Left renal cortex interstitium (tissue), 4 donors: ENCODE measurements at regions not wholly inside any gene's neighbourhood (a gene's known extent, or its start where the extent isn't known, plus 50 kb on each side); places are given as distances from the start of the nearest gene placed in this dataset.

Experiments
- DNase-seq, 4 donors: peaks; one replicate each; pipeline ENCODE4 v3.0.0-alpha.2; 2013; ENCODE audit warnings: low read depth in 4 of 4, low spot score in 2 of 4, missing footprints in 1 of 4

DNA sequence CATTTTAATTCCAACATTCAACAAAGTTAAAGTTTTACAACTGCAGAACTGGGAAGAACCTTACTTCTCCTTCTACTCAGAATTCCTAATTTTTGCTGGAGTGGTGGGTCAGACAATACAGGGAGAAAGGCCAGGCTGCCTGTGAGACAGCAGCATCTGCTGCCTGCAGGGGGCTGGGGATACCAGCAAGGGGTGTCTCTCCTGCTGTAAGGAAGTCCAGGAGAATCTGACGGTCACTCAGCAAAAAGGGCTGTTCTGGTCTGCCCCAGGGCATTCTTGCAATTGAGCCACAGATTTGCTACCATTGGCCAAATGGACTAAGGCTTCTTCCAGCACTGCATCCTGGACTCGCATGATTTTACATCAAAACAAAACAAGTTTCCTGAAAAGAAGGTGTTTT lies 426.6 kb upstream of the CDH11 start:
- no peak for DNase-seq

DNA sequence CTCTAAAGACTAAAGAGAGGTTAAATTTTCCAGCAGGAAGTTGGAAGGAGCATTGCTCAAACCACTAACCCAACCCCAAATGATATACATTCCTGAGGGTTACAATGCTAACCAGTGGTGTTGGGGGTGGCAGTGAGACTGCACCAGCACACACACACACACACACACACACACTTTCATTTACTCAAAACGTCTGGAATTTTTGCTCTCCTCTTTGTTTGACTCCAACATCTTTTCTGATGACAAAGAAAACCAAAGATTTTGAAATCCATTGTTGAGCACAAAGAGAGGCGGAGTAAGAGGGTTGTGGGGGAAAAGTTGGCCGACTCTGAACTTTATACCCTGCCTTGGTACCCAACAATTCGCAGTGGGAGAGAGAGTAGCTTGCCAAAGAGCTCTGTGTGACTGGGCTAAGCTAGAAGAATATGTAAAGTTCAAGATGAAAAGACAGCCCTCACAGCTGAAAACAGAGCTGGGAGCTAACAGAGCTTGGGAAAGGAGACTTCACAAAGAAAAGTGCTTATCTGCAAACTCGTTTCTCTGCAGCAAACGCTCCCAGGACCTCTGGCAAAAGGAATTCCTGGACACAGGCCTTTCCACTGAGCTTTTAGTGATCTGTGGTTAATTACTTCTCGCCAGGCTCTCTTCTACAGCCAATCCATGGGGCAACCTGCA lies 426.0 kb upstream of the CDH11 start:
- no peak for DNase-seq

DNA sequence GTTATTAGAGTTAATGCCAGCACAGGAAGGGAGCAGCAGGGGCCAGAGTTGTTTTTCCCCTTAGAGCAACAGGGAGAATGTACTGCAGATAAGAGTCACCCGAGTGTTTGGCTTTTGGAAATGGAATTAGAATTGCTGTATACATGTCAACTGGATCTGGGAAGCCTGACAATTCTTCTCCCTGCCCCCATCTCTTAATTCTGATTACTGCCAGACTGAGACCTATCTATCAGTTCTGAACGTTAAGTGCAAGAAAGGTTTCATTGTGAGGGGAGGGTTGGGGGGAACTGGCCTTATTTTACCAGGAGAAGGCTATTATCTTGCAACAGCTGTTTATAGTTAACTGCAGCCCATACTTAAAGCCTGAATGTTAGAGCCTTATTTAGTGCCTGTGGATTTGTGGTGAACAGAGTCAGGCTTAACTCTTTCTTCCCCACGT lies 424.5 kb upstream of the CDH11 start:
- no peak for DNase-seq

DNA sequence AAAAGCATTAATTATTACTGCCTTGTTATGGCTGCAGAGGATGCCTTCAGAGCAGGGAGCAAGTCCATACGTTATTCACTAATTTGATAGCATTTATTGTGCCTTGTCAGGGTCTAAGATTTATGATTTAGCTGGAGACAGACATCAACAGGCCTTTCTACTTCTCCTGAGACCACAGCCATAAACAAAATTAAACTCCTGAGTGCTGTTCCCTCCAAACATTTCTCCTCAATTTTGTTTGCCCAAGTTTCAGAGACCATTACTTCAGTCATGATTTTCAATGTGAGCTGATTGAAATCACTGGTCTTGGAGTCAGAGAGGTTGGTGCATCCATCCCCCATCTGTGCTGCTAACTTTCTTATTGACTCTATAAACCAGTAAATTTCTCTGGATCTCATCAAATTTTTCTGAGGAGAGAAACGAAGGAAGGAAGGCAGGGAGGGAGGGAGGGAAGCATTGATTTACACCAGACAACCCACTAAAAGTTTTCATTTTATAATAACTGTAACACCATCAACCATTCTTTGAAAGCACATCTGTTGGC lies 423.6 kb upstream of the CDH11 start:
- DNase-seq, result no peak

DNA sequence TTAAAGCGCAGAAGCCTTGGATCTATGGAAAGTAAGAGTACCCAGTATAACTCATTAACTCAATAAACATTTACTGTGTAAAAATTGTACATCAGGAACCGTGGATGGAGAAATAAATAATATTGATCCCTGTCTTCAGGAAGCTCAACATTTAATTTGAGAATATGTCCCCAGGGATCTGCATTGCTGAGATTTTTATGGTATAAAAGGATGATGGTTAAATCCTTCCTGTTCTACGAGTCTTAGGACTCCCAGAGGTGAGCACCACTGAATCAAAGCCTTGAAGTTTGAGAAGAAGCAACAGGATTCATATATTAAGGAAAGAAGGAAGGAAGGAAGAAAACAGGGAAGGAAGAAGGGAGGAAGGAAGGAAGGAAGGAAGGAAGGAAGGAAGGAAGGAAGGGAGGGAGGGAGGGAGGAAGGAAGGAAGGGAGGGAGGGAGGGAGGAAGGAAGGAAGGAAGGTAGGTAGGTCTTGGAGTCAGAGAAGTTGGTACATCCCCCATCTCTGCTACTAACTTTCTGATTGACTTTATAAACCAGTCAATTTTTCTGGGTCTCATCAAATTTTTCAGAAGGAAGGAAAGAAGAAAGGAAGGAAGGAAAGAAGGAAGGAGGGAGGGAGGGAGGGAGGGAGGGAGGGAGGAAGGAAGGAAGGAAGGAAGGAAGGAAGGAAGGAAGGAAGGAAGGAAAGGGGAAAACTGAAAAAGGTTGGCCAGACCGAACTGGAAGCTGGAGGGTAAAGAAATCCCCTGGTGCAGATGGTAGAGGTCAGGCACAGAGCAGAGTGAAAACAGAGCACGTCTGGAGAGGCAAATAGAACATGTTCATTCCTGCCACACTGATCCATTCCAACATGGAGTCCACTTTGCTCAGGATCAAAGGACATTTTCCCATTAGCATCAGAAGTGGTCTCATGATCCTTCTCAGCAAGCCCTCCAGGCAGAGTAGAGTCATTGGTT lies 422.2 kb upstream of the CDH11 start:
- no peak for DNase-seq

DNA sequence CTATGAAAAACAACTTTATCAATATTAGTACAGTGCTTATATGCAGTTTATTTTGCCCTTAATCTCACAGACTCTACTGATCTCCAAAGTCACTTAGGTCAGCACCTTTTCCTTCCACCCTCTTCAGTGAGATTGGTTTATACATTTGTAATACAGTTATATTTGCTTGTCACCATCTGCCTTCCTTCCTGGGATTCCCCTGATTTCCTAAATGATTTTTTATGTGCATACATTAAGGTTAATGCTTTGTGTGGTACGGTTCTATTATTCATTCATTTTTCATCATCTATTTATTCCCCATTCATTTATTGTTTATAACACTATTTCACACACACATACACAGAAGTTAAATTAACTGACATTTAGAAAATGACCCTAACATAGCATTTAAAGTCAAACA lies 419.8 kb upstream of the CDH11 start:
- no peak for DNase-seq

DNA sequence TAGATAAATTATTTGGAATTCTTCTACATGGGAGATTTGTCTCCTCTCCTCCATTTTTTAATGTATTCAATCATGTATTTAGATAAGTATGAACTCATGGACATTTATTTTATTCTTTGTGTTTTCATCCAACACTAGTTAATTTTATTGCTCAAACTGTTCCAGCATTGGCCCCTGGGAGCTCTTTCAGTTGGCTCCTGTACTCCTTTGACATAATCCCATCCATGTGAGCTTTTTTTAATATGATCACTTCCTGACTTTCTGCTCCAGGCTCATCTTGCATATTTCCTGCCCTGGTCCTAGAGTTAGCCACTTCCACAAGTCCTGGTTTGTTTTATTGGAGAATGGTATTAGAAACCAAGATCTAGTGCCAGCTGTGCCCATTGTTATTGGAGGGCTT lies 419.0 kb upstream of the CDH11 start:
- DNase-seq, result no peak

DNA sequence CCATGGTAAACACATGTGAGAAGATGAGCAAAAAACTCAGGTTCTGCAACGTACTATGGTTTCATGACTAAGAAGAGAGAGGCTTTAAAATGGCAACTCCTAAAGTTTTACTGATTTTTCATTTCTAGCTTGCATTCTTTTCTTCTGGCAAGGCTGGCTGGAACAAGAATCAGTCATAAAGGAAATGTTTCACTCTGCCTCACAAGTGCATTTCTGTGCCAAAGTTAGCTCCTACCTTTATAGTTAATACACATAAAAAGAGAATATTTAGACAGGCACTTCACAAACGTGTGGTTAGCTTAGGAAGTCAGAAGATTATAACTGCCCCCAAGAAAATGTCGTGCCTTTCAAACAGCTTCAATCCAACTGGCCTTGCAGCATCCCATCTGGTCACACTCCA lies 417.1 kb upstream of the CDH11 start:
- DNase-seq, result no peak

DNA sequence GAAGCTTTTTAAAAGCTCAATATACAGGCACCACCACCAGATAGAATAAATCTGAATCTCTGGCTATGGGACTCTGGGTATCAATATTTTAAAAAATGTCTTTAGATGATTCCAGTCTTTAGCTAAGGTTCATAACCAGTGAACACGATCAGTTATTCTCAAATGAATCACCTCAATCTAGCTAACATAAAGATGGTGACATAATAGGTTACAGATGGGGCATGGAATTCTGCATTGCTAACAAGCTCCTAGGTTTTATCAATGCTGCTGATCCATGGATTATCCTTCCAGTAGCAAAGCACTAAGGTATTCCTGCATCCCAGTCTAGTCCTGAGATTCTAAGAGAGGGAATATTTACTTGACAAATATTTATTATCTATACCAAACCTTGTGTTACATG lies 415.5 kb upstream of the CDH11 start:
- no peak for DNase-seq

DNA sequence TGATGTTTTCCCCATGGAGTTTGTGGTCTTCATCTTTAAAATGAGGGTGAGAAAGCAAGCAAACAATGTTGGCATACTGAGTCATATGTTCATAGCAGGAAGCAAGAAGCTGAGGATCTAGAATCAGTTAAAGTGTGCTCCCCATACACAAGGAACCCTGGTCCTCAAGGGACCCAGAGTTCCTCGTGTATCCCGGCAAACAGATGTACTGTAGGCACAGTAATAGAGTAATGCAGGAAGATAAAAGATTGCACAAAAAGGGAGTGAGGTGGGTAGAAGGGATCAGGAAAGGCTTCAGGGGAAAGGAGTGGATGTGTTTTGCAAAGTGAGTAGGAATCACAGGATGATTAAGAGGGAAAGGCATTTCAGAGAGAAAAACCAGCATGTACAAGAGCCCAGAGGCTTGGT lies 412.3 kb upstream of the CDH11 start:
- no peak for DNase-seq

DNA sequence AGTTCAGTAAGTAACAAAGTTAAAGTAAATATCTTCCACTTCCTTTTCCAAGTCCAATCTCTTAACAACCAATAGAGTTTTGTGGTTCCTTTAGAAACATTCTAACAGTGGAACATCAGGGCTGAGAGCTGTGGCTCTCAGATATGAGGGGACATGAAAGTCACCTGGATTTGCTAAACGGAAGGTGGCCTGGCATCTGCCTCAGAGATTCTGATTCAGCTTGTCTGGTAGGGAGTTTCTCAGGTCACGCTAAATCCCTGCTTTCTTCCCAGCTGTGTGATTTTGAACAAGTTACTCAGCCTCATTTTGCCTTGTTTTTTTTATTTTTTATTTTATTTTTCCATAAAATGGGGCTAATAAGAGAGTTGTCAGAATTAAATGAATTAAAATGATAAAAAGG lies 411.0 kb upstream of the CDH11 start:
- DNase-seq, result no peak

DNA sequence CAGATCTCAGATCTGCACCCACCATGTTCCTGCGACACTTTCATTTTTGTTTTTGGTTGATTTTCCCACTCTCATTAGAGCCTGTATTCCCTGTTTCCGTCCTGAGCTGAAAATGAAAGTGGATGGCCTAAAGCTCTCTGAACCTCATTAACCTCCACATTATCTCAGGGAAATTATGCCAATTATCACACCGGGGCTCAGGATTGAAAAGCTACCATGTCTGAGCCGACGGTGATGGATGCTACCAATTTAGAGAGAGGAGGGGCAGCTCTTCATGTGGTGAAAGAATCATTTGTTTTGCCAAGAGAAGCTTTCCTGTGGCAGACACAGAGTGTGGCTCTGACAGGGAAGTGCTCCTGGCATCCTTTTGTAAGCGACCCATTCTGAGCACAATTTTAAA lies 410.4 kb upstream of the CDH11 start:
- no peak for DNase-seq

DNA sequence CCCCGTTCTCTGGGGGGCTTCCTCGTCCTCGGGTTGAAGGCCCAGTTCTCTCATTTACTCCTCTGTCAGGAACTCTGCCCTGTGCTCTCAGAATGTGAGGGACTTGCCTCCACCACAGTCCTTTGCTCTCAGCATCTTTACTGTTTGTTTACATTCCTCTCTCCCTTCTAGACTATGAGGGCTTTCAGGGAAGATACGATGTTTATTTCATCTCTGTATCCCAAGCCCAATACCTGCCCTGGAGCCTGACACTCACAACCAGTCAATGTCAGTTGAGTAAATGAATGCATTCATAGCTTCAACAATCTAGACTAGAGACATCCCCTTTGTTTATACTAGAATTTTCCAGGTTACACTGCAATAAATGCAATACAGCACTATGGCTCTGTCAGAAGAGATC lies 409.6 kb upstream of the CDH11 start:
- no peak for DNase-seq

DNA sequence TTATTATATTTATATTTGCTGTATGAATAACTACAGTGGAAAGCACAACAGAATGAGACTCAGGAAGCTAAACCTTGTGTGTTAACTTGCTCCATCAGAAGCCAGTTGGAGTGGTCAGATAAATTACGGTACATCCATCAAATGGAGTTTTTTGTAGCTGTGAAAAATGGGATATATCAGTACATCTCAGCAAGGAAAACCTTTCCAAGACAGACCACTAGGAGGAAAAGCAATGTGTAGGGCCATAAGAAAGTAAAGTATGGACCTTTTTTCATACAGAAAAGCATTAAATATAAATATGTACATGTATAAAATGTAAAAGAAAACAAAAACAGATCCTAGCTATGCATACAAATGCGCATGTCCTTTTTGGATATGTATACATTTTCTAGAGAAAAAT lies 403.8 kb upstream of the CDH11 start:
- no peak for DNase-seq

DNA sequence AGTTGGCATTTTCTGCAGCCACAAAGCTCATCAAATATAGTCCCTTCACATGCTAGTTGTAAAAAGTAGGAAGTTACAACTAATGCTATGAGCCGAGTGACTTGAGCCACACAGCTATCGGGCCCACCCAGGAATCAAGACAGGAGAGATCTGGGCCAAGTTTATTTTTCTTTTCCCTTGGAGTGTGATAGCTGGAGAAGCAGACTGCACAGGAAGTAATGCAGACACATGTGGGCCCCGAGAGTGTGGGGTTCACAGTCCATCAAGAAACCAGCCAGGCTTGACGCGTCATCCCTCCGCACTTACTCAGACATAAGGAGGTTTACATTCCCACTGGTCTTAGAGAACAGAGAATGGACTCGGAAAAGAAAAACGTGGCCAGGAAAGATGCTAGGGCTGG lies 403.1 kb upstream of the CDH11 start:
- peak in 1 of 4 donors; percentile 32 for DNase-seq

DNA sequence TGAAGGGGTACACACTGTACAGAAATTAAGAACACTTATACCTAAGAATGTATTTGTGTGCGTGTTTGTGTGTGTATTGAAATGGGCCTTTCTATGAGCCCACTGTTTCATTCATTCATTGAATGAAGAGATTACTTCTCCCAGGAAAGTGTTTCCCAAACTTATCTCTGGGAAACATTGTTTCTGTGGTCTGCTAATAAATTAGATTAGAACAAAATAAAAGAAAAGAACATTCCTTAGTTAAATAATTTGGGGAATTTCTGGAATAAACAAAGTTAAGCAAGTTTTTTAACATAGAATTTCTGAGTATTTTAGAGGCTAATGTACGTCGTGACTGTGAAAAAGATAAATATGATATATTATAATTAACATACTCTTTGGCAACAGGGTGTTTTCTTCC lies 402.4 kb upstream of the CDH11 start:
- no peak for DNase-seq

DNA sequence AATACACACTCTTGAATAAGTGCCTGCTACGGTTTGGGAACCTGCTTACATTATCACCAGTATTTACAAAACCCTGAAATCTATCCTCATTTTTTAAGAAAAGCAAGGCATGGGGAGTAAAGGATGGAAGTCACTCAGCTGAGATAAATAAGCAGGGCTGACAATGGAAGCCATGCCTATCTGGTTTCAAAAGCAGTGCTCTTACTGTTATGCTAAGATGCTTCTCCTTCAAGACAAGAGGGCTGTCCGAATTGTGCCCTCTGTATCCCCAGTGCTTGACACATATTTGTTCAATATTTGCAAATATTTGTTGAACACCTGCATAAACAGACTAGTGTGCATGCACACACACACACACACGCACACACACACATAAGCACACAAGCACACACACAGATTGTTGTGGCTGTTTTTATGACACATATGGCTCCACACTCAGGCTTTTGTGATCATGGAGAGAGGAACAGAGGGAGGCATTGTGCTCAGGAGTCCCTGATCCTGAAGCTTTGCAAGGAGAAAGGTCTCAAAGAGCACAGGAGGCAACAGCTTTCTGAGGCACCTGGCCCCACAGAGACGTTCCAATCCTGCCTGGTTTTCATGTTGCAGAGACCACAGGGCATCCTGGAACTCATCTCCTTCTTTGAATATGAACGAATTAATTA lies 401.6 kb upstream of the CDH11 start:
- DNase-seq, result no peak

DNA sequence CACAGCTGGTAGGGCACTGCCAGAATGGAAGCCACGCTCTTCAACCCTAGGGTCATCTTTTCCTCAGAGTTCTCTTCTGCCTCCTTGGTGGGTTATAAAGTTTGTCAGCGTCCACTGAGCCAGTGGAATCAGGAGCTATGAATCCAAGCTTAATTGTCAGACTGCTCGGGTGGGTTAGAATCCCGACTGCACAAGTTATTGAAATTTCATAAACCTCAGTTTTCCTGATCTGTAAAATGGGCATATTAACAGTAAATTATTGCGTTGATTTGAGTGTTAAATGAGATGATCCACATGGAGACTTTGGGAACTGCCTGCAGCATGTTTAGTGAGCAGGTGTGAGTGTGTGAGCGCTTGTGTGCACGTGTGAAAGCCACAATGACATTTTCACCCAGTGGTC lies 400.5 kb upstream of the CDH11 start:
- DNase-seq, result no peak

DNA sequence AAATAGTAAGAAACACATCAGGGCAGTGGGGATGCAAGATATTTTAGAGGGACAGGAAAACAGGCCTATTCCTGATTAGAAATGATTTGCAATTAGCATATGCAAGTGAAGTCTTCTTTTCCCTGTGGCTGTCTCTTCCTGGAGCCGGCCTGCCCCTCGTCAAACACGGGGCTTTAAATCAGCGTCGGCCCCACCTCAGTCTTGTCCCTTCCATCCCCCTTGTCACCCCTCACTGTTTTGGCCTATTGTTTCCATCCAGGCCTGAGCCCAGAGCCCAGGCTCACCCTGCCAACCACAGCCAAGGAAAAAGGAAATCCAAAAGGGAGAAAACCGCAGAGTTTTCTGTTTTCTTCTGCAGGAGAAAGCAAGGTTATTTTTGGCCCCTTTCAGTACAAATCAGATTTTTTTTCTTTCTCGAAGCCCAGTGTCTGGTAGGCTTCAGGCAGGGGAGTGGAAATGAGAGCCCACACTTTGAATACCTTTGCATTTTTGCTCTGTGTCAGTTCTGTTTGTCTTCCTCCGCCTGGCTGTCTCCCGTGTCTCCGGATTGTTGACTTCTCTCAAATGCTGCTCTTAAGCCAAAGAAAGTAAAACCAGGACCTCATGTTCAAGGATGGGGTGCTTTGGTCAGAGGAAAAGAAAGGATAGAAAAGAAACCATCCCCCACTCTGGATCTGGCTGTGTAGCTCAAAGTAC lies 399.9 kb upstream of the CDH11 start:
- DNase-seq, result no peak

DNA sequence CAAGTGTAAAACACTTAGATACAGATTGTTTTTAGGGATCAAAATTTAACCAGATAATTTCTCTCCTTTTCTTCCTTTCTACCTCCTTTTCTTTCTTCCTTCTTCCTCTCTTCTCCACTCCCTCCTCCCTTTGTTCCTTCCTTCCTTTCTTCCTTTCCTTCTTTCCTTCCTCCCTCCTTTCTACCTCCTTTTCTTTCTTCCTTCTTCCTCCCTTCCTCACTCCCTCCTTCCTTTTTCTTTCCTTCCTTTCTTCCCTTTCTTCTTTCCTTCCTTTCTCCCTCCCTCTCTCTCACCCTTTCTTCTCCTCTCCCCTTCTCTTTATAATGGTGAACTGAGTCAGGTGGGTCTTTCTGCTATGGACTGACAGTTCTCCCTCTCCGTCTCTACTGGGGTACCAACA lies 397.5 kb upstream of the CDH11 start:
- no peak for DNase-seq

DNA sequence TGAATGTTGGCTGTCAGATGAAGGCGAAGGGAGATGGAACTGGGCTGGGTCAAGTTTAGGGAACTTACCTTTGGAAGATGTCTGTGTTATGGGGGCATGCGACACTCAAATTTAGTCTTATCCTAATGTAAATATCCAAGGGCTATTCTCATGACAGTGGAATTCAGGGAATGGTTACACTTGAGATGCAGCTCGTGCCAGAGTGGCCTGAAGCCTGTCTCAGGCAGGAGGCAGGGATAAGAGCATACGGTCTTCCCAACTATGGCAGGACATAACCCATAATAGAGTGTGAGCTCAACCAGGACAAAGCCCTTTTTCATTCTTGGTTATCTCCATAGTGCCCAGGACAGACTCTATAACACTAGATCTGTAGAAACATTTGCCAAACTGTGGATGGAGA lies 393.3 kb upstream of the CDH11 start:
- no peak for DNase-seq
